Transverse colon (tissue), 4 donors: ENCODE measurements at regions not wholly inside any gene's neighbourhood (a gene's known extent, or its start where the extent isn't known, plus 50 kb on each side); places are given as distances from the start of the nearest gene placed in this dataset.
"Not testable (repeated sequence)": the region's sequence is repeated elsewhere in the genome, so short reads cannot be mapped to it uniquely, and the experiment has no call there.

Experiments used
- DNase-seq: peaks from one replicate; pipeline ENCODE4 v3.0.0-alpha.2; 2019
- H3K27ac ChIP-seq, 4 donors: fragments of 200-600 bp; sonication (generic); 2 replicates each; pipeline ENCODE4 v1.5.1; 2016 to 2018; ENCODE audit warnings: inconsistent platforms in 4 of 4
- H3K27me3 ChIP-seq: fragments of 200-600 bp; sonication (generic); 2 replicates; pipeline ENCODE4 v1.5.1; 2017; ENCODE audit warnings: inconsistent platforms
- H3K36me3 ChIP-seq, 4 donors: fragments of 200-600 bp; sonication (generic); 2 replicates each; pipeline ENCODE4 v1.5.1; 2017 to 2019; ENCODE audit warnings: inconsistent platforms in 4 of 4
- H3K4me1 ChIP-seq, 4 donors: fragments of 200-600 bp; sonication (generic); 2 replicates each; pipeline ENCODE4 v1.5.1; 2017 to 2020; ENCODE audit warnings: inconsistent platforms in 4 of 4
- H3K4me3 ChIP-seq, 4 donors: fragments of 200-600 bp; sonication (generic); 1 replicate in 1 of 4; 2 replicates in 3 of 4; pipeline versions ENCODE4 v1.5.1 to v1.6.1; 2017 to 2019; ENCODE audit warnings: inconsistent platforms in 4 of 4
- H3K9me3 ChIP-seq, 2 donors: fragments of 200-600 bp; sonication (generic); 2 replicates each; pipeline ENCODE4 v1.5.1; 2017 to 2019; ENCODE audit warnings: inconsistent platforms in 2 of 2
- CTCF ChIP-seq, 5 experiments: fragments of 200-600 bp in 3 of 5; fragments of 450-650 bp in 2 of 5; sonication (generic) in 3 of 5; IDR thresholded peaks; 1 replicate in 2 of 5; 2 replicates in 3 of 5; pipeline ENCODE4 v1.5.1; 2016 to 2017; ENCODE audit warnings: antibody characterized with exemption in 5 of 5, inconsistent platforms in 3 of 5, mild to moderate bottlenecking in 2 of 5, moderate library complexity in 1 of 5
- EP300 ChIP-seq: sonication (generic); formaldehyde crosslinking; IDR thresholded peaks from one replicate; pipeline ENCODE4 v1.6.1; 2017; ENCODE audit warnings: antibody characterized with exemption, low read depth
- POLR2A ChIP-seq: fragments of 450-650 bp; IDR thresholded peaks from one replicate; pipeline ENCODE4 v1.6.1; 2016; ENCODE audit warnings: antibody characterized with exemption, mild to moderate bottlenecking, moderate library complexity
- POLR2AphosphoS5 ChIP-seq, 3 donors: sonication (generic); formaldehyde crosslinking; IDR thresholded peaks; one replicate each; pipeline ENCODE4 v1.6.1; 2016; ENCODE audit warnings: antibody characterized with exemption in 3 of 3
- WGBS, 2 donors: methylation state at CpG; one replicate each; pipeline ENCODE4 v1.1.5; 2018; ENCODE audit warnings: low coverage in 1 of 2; 5-methylcytosine and 5-hydroxymethylcytosine counted together
- in situ Hi-C, 4 donors: fragments of 200-750 bp; cut with MboI; loops; one replicate each; pipeline versions ENCODE4 v1.15.0 to v1.15.1; 2017; ENCODE audit warnings: low sequenced_read_pairs in 3 of 4, low pct_ligation_motif_present in 1 of 4, low pct_unique_long_range_greater_than_20kb in 1 of 4
- intact Hi-C: fragments of 100-400 bp; cut with DNase I; formaldehyde crosslinking; loops from one replicate; pipeline ENCODE4 v1.15.1; 2023; ENCODE audit warnings: low total_unique reads

GRCh38 chr7:145831616-145832206, 284.9 kb upstream of the CNTNAP2 start:
- in situ Hi-C loops (no loop called here), intact Hi-C loops (no loop called here)
- H3K27ac ChIP-seq, result no peak overlapping the region
- H3K9me3 ChIP-seq, result peaks cover 0 to 5% of the 10 kb centered on the region in 2 donors
- H3K4me3 ChIP-seq, result no peak overlapping the region
- H3K36me3 ChIP-seq, result no peaks in the 10 kb centered on the region
- 84% methylated on average over 4 of the region's 4 CpGs; no CpG with 5 or more reads in 1 of the 2 donors for WGBS, 2 donors
- no peak for TF ChIP-seq EP300
- TF ChIP-seq POLR2AphosphoS5 (IDR thresholded peaks at IDR 0.05), result no peak
- TF ChIP-seq CTCF (IDR thresholded peaks at IDR 0.05), result no peak
- TF ChIP-seq POLR2A, result no peak
- no peaks in the 10 kb centered on the region for H3K4me1 ChIP-seq
- no peak for DNase-seq
- no peaks in the 10 kb centered on the region for H3K27me3 ChIP-seq

GRCh38 chr7:145817687-145818086, 298.9 kb upstream of the CNTNAP2 start:
- in situ Hi-C loops (no loop called here), intact Hi-C loops (no loop called here)
- Histone ChIP-seq H3K27me3 (no peaks in the 10 kb centered on the region), H3K4me3 (no peak overlapping the region), H3K4me1 (no peaks in the 10 kb centered on the region), H3K27ac (no peak overlapping the region), H3K9me3 (peaks cover 4 to 5% of the 10 kb centered on the region in 2 donors), H3K36me3 (no peaks in the 10 kb centered on the region)
- DNase-seq, result no peak
- no peak for TF ChIP-seq POLR2A
- TF ChIP-seq CTCF (IDR thresholded peaks at IDR 0.05), result no peak
- no peak for TF ChIP-seq POLR2AphosphoS5 (IDR thresholded peaks at IDR 0.05)
- TF ChIP-seq EP300, result no peak
- 74 to 80% methylated on average over 7 to 8 of the region's 8 CpGs for WGBS, 2 donors

GRCh38 chr7:145812218-145812617, 304.4 kb upstream of the CNTNAP2 start:
- intact Hi-C loops (no loop called here), in situ Hi-C loops (no loop called here)
- H3K9me3 ChIP-seq, result no peaks in the 10 kb centered on the region
- no peak for TF ChIP-seq CTCF (IDR thresholded peaks at IDR 0.05)
- no peaks in the 10 kb centered on the region for H3K4me1 ChIP-seq
- no peak for DNase-seq
- H3K27ac ChIP-seq, result no peak overlapping the region
- H3K4me3 ChIP-seq, result no peak overlapping the region
- no peaks in the 10 kb centered on the region for H3K27me3 ChIP-seq
- H3K36me3 ChIP-seq, result no peaks in the 10 kb centered on the region

- intact Hi-C loops, H3K36me3 ChIP-seq, H3K4me3 ChIP-seq, DNase-seq, H3K4me1 ChIP-seq, H3K9me3 ChIP-seq, H3K27ac ChIP-seq, in situ Hi-C loops, H3K27me3 ChIP-seq: not testable (repeated sequence)
- 70 to 78% methylated on average over 3 of the region's 3 CpGs for WGBS, 2 donors
Observed at GRCh38 chr7:145805496-145805895, 311.1 kb upstream of the CNTNAP2 start.

GRCh38 chr7:145797507-145797906, 319.1 kb upstream of the CNTNAP2 start:
- no peaks in the 10 kb centered on the region for H3K4me1 ChIP-seq
- in situ Hi-C loops, result no loop called here
- no peak for DNase-seq
- TF ChIP-seq CTCF (IDR thresholded peaks at IDR 0.05) (no peak), POLR2AphosphoS5 (IDR thresholded peaks at IDR 0.05) (no peak), POLR2A (no peak), EP300 (no peak)
- H3K9me3 ChIP-seq, result no peaks in the 10 kb centered on the region
- H3K27ac ChIP-seq, result no peak overlapping the region
- 69 to 70% methylated on average over 2 of the region's 2 CpGs for WGBS, 2 donors
- H3K4me3 ChIP-seq, result no peak overlapping the region
- no peaks in the 10 kb centered on the region for H3K27me3 ChIP-seq
- no peaks in the 10 kb centered on the region for H3K36me3 ChIP-seq
- intact Hi-C loops, result no loop called here
